ENCODE measurements at regions not wholly inside any gene's neighbourhood (a gene's known extent, or its start where the extent isn't known, plus 50 kb on each side); places are given as distances from the start of the nearest gene placed in this dataset.
A peak's percentile ranks its signal among the peaks of the same experiment; 100 is the strongest.
"Not testable (repeated sequence)": the region's sequence is repeated elsewhere in the genome, so short reads cannot be mapped to it uniquely, and the experiment has no call there.

GRCh38 chr2:106261871-106262321 lies 67.8 kb upstream of the UXS1 start:
- no peaks in the 10 kb centered on the region for H3K9me3 Mint-ChIP-seq

GRCh38 chr2:106258859-106259258 lies 64.8 kb upstream of the UXS1 start:
- H3K36me3 Mint-ChIP-seq (ENCODE audit: low read depth); H3K9me3 Mint-ChIP-seq; H3K27ac Mint-ChIP-seq (ENCODE audit: unreplicated experiment); H3K4me3 Mint-ChIP-seq; H3K27me3 Mint-ChIP-seq (ENCODE audit: low read depth); H3K4me1 Mint-ChIP-seq; DNase-seq (ENCODE audit: low read depth, low spot score): not testable (repeated sequence)

More at GRCh38 chr2:106261871-106262321, 67.8 kb upstream of the UXS1 start:
- peak overlapping the region; percentile 43 for H3K27ac Mint-ChIP-seq (ENCODE audit: unreplicated experiment)
- TF ChIP-seq CTCF (conservative IDR thresholded peaks at IDR 0.05) = no peak
- H3K27me3 Mint-ChIP-seq (ENCODE audit: low read depth) = no peaks in the 10 kb centered on the region
- no peaks in the 10 kb centered on the region for H3K36me3 Mint-ChIP-seq (ENCODE audit: low read depth)
- H3K4me1 Mint-ChIP-seq = peaks cover 7% of the 10 kb centered on the region
- H3K4me3 Mint-ChIP-seq = no peak overlapping the region
- DNase-seq (ENCODE audit: low read depth, low spot score) = no peak

- H3K4me3 Mint-ChIP-seq = no peak overlapping the region
- H3K27ac Mint-ChIP-seq (ENCODE audit: unreplicated experiment) = no peak overlapping the region
- no peaks in the 10 kb centered on the region for H3K36me3 Mint-ChIP-seq (ENCODE audit: low read depth)
- no peak for DNase-seq (ENCODE audit: low read depth, low spot score)
- TF ChIP-seq CTCF (conservative IDR thresholded peaks at IDR 0.05) = no peak
- H3K9me3 Mint-ChIP-seq = peaks cover 4% of the 10 kb centered on the region
- H3K4me1 Mint-ChIP-seq = no peaks in the 10 kb centered on the region
- H3K27me3 Mint-ChIP-seq (ENCODE audit: low read depth) = no peaks in the 10 kb centered on the region
Measured at GRCh38 chr2:106257830-106258229, 63.7 kb upstream of the UXS1 start.

GRCh38 chr2:106257135-106257534 lies 63.0 kb upstream of the UXS1 start:
- peaks cover 4% of the 10 kb centered on the region for H3K9me3 Mint-ChIP-seq
- H3K4me1 Mint-ChIP-seq = no peaks in the 10 kb centered on the region
- no peak for DNase-seq (ENCODE audit: low read depth, low spot score)
- no peak overlapping the region for H3K4me3 Mint-ChIP-seq
- H3K27me3 Mint-ChIP-seq (ENCODE audit: low read depth) = no peaks in the 10 kb centered on the region
- H3K27ac Mint-ChIP-seq (ENCODE audit: unreplicated experiment) = no peak overlapping the region
- TF ChIP-seq CTCF (conservative IDR thresholded peaks at IDR 0.05) = no peak
- H3K36me3 Mint-ChIP-seq (ENCODE audit: low read depth) = no peaks in the 10 kb centered on the region

- H3K36me3 Mint-ChIP-seq (ENCODE audit: low read depth); H3K4me1 Mint-ChIP-seq: not testable (repeated sequence)
Measured at GRCh38 chr2:106249157-106249828, 55.2 kb upstream of the UXS1 start.

GRCh38 chr2:106248548-106249151 lies 54.5 kb upstream of the UXS1 start:
- TF ChIP-seq CTCF (conservative IDR thresholded peaks at IDR 0.05) = peak; percentile 62
- not testable (repeated sequence) for H3K36me3 Mint-ChIP-seq (ENCODE audit: low read depth); H3K4me3 Mint-ChIP-seq; H3K9me3 Mint-ChIP-seq; DNase-seq (ENCODE audit: low read depth, low spot score); H3K27me3 Mint-ChIP-seq (ENCODE audit: low read depth); H3K4me1 Mint-ChIP-seq; H3K27ac Mint-ChIP-seq (ENCODE audit: unreplicated experiment)

More at GRCh38 chr2:106249157-106249828, 55.2 kb upstream of the UXS1 start:
- not testable (repeated sequence) for H3K9me3 Mint-ChIP-seq; H3K27ac Mint-ChIP-seq (ENCODE audit: unreplicated experiment); H3K4me3 Mint-ChIP-seq; DNase-seq (ENCODE audit: low read depth, low spot score); H3K27me3 Mint-ChIP-seq (ENCODE audit: low read depth)
